SK-N-MC (cell line): ENCODE measurements at regions not wholly inside any gene's neighbourhood (a gene's known extent, or its start where the extent isn't known, plus 50 kb on each side); places are given as distances from the start of the nearest gene placed in this dataset.

Experiments
- EZH2 ChIP-seq: fragments of 200-600 bp; sonication (generic); IDR thresholded peaks from one replicate; pipeline ENCODE4 v1.6.1; 2017; ENCODE audit warnings: antibody characterized with exemption
- FOXP2 ChIP-seq: optimal IDR thresholded peaks from 2 replicates; pipeline ENCODE3; 2011; ENCODE audit warnings: mild to moderate bottlenecking, moderate library complexity; ENCODE audit not compliant: insufficient read depth; ENCODE audit errors: extremely low read length, control extremely low read depth

DNA sequence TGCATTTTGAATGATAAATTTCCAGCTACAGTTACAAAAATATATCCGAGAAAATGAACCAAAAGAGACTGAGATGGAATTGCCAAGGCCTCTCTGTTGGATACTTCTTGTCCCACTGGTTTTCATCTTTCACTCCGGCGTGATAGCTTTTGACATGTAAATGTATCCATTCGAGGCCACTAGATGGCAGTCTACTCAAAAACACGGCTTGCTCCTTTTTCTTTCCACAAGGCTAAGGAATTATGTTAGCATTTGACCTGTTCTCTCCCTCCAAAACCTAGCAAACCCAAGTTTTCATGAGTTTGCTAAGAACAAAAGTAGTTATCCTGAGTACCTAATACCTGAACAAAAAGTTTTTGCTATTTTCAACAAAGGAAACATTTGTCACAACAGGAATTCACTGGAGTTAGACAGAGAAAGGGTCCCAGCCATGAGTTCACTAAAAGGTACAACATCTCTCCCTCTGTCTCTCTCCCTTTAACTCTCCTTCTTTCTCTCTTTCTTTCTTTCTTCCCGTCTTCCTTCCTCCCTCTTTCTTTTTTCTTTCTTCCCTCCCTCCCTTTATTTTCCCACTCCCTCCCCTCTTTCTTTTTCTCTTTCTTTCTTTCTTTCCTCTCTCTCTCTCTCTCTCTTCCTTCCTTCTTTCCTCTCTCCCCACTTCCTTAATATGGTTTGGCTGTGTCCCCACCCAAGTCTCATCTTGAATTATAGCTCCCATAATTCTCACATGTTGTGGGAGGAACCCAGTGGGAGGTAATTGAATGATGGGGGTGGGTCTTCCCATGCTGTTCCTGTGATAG, 207.9 kb upstream of the MYO3A start:
- TF ChIP-seq FOXP2 (no peak), EZH2 (no peak)
